GM23338 (cell line): ENCODE measurements at regions not wholly inside any gene's neighbourhood (a gene's known extent, or its start where the extent isn't known, plus 50 kb on each side); places are given as distances from the start of the nearest gene placed in this dataset.

Experiments used
- ATAC-seq: fragments of 200-7000 bp; cut with Tn5 transposase; 3 replicates; pipeline ENCODE4 v1.9.1; 2020
- DNase-seq: peaks from one replicate; pipeline ENCODE4 v3.0.0-alpha.2; 2015; ENCODE audit warnings: low spot score
- H2AFZ ChIP-seq: fragments of 200-600 bp; sonication (generic); 2 replicates; pipeline ENCODE4 v1.8.0; 2016; ENCODE audit warnings: antibody characterized with exemption, mild to moderate bottlenecking, moderate library complexity
- H3F3A ChIP-seq: fragments of 200-600 bp; sonication (generic); replicated peaks from 2 replicates; pipeline ENCODE4 v1.8.0; 2017; ENCODE audit warnings: antibody characterized with exemption, mixed run types, low read depth
- H3K27ac ChIP-seq: fragments of 200-600 bp; sonication (generic); 2 replicates; pipeline ENCODE4 v1.6.1; 2016; ENCODE audit warnings: low read depth
- H3K27me3 ChIP-seq: fragments of 200-600 bp; sonication (generic); 2 replicates; pipeline ENCODE4 v1.8.0; 2016; ENCODE audit warnings: mild to moderate bottlenecking, mixed run types, moderate library complexity; ENCODE audit not compliant: insufficient read depth
- H3K36me3 ChIP-seq: fragments of 200-600 bp; sonication (generic); 2 replicates; pipeline ENCODE4 v1.8.0; 2016; ENCODE audit warnings: mild to moderate bottlenecking; ENCODE audit not compliant: insufficient read depth
- H3K4me1 ChIP-seq: fragments of 200-600 bp; sonication (generic); 2 replicates; pipeline ENCODE4 v1.8.0; 2016; ENCODE audit warnings: mild to moderate bottlenecking, moderate library complexity; ENCODE audit not compliant: insufficient read depth
- H3K4me2 ChIP-seq: fragments of 200-600 bp; sonication (generic); 2 replicates; pipeline ENCODE4 v1.7.1; 2017; ENCODE audit warnings: mixed run types
- H3K4me3 ChIP-seq: fragments of 200-600 bp; sonication (generic); 2 replicates; pipeline ENCODE4 v1.6.1; 2016; ENCODE audit warnings: mixed run types
- H3K79me2 ChIP-seq: fragments of 200-600 bp; sonication (generic); replicated peaks from 2 replicates; pipeline ENCODE4 v1.8.0; 2017; ENCODE audit warnings: mild to moderate bottlenecking; ENCODE audit not compliant: insufficient read depth
- H3K9me2 ChIP-seq: fragments of 200-600 bp; sonication (generic); 2 replicates; pipeline ENCODE4 v1.8.0; 2017; ENCODE audit not compliant: insufficient read depth
- H4K20me1 ChIP-seq: fragments of 200-600 bp; sonication (generic); replicated peaks from 2 replicates; pipeline ENCODE4 v1.8.0; 2017; ENCODE audit warnings: mild to moderate bottlenecking; ENCODE audit not compliant: insufficient read depth
- H3K27ac Mint-ChIP-seq: 2 replicates; pipeline ENCODE4 v1.8.0; 2020; ENCODE audit warnings: inconsistent platforms, mild to moderate bottlenecking, moderate library complexity, mixed read lengths
- H3K27me3 Mint-ChIP-seq: 3 replicates; pipeline ENCODE4 v1.8.0; 2022; ENCODE audit warnings: low read depth, mild to moderate bottlenecking, moderate library complexity, mixed read lengths, inconsistent platforms; ENCODE audit not compliant: insufficient read depth, poor library complexity
- H3K36me3 Mint-ChIP-seq: 3 replicates; pipeline ENCODE4 v1.8.0; 2021; ENCODE audit warnings: low read depth, mild to moderate bottlenecking, inconsistent platforms, moderate library complexity, mixed read lengths
- H3K4me1 Mint-ChIP-seq: 3 replicates; pipeline ENCODE4 v1.8.0; 2020; ENCODE audit warnings: mild to moderate bottlenecking, inconsistent platforms, mixed read lengths
- H3K4me3 Mint-ChIP-seq: 3 replicates; pipeline ENCODE4 v1.8.0; 2021; ENCODE audit warnings: moderate library complexity, mild to moderate bottlenecking, inconsistent platforms, mixed read lengths
- H3K9me3 Mint-ChIP-seq: 3 replicates; pipeline ENCODE4 v1.8.0; 2020; ENCODE audit warnings: moderate library complexity, mild to moderate bottlenecking, inconsistent platforms, mixed read lengths
- CREB1 ChIP-seq: fragments of 250-450 bp; sonication (Bioruptor Pico); IDR thresholded peaks from 2 replicates; pipeline ENCODE4 v1.5.0; 2020; ENCODE audit warnings: low read depth, mild to moderate bottlenecking, moderate library complexity
- CTCF ChIP-seq, 2 experiments: fragments of 200-600 bp in 1 of 2; sonication (generic) in 1 of 2; conservative IDR thresholded peaks; 2 replicates each; pipeline versions ENCODE4 v1.5.1 to v1.6.1; 2016 to 2017; ENCODE audit warnings: antibody characterized with exemption in 2 of 2, low read depth in 2 of 2, mild to moderate bottlenecking in 2 of 2, moderate library complexity in 1 of 2
- ETS1 ChIP-seq: IDR thresholded peaks from 2 replicates; pipeline ENCODE4 v1.6.1; 2016; ENCODE audit warnings: antibody characterized with exemption
- EZH2 ChIP-seq: fragments of 200-600 bp; sonication (generic); IDR thresholded peaks from one replicate; pipeline ENCODE4 v1.8.0; 2017; ENCODE audit warnings: antibody characterized with exemption, mild to moderate bottlenecking, low read depth; ENCODE audit not compliant: unreplicated experiment
- EZH2phosphoT487 ChIP-seq: fragments of 200-600 bp; sonication (generic); IDR thresholded peaks from one replicate; pipeline ENCODE4 v1.8.1; 2018; ENCODE audit warnings: antibody characterized with exemption; ENCODE audit not compliant: unreplicated experiment
- JUNB ChIP-seq: IDR thresholded peaks from one replicate; pipeline ENCODE4 v1.6.1; 2016; ENCODE audit warnings: antibody characterized with exemption; ENCODE audit not compliant: unreplicated experiment
- NANOG ChIP-seq: IDR thresholded peaks from 2 replicates; pipeline ENCODE4 v1.6.1; 2016; ENCODE audit warnings: antibody characterized with exemption, borderline replicate concordance
- POLR2AphosphoS5 ChIP-seq: IDR thresholded peaks from 2 replicates; pipeline ENCODE4 v1.6.1; 2016; ENCODE audit warnings: antibody characterized with exemption, low read depth
- REST ChIP-seq: IDR thresholded peaks from one replicate; pipeline ENCODE4 v1.6.1; 2018; ENCODE audit warnings: antibody characterized with exemption; ENCODE audit not compliant: unreplicated experiment
- STAT1 ChIP-seq: IDR thresholded peaks from one replicate; pipeline ENCODE4 v1.6.1; 2016; ENCODE audit warnings: antibody characterized with exemption; ENCODE audit not compliant: unreplicated experiment
- ZNF114 ChIP-seq: fragments of 250-450 bp; sonication (Bioruptor Pico); IDR thresholded peaks from 2 replicates; pipeline ENCODE4 v1.5.0; 2020; ENCODE audit warnings: mild to moderate bottlenecking, moderate library complexity
- ZNF331 ChIP-seq: fragments of 250-450 bp; sonication (Bioruptor Pico); IDR thresholded peaks from 2 replicates; pipeline ENCODE4 v1.5.0; 2020; ENCODE audit warnings: low read depth, mild to moderate bottlenecking, moderate library complexity
- ZNF462 ChIP-seq: fragments of 250-450 bp; sonication (Bioruptor Pico); IDR thresholded peaks from 2 replicates; pipeline ENCODE4 v1.5.0; 2020; ENCODE audit warnings: mild to moderate bottlenecking, moderate library complexity

- Histone ChIP-seq H3K36me3 (no peaks in the 10 kb centered on the region), H3F3A (no peaks in the 10 kb centered on the region), H3K9me2 (no peaks in the 10 kb centered on the region; the same call in 1 of the 2 replicates), H3K27me3 (no peaks in the 10 kb centered on the region), H3K4me2 (no peak overlapping the region), H4K20me1 (no peaks in the 10 kb centered on the region), H3K27ac (no peak overlapping the region), H3K4me3 (no peak overlapping the region), H3K79me2 (no peaks in the 10 kb centered on the region), H2AFZ (no peak overlapping the region), H3K4me1 (peaks cover 19% of the 10 kb centered on the region)
- no peak overlapping the region for H3K4me3 Mint-ChIP-seq
- H3K4me1 Mint-ChIP-seq = peaks cover 20% of the 10 kb centered on the region
- no peak for DNase-seq
- peaks cover 4% of the 10 kb centered on the region for H3K27me3 Mint-ChIP-seq
- no peak overlapping the region for H3K27ac Mint-ChIP-seq
- no peak for TF ChIP-seq ETS1
- no peak for TF ChIP-seq STAT1
- TF ChIP-seq REST = no peak
- TF ChIP-seq JUNB = no peak
- no peak for TF ChIP-seq ZNF331 (CRISPR knock-in tag)
- TF ChIP-seq EZH2 = no peak
- TF ChIP-seq NANOG = no peak
- TF ChIP-seq ZNF114 (CRISPR knock-in tag) = no peak
- no peak for TF ChIP-seq CTCF (conservative IDR thresholded peaks at IDR 0.05; ENCODE audit: low read depth in 2 of 2)
- no peak for TF ChIP-seq CREB1 (CRISPR knock-in tag)
- TF ChIP-seq POLR2AphosphoS5 = no peak
- no peak for TF ChIP-seq EZH2phosphoT487
- TF ChIP-seq ZNF462 (CRISPR knock-in tag) = no peak
- no peaks in the 10 kb centered on the region for H3K36me3 Mint-ChIP-seq
- no peaks in the 10 kb centered on the region for H3K9me3 Mint-ChIP-seq
- ATAC-seq = no peak
Observed at GRCh38 chr11:76280882-76281557, 74.7 kb upstream of the WNT11 start.
